ENCODE measurements at regions not wholly inside any gene's neighbourhood (a gene's known extent, or its start where the extent isn't known, plus 50 kb on each side); places are given as distances from the start of the nearest gene placed in this dataset.

DNA sequence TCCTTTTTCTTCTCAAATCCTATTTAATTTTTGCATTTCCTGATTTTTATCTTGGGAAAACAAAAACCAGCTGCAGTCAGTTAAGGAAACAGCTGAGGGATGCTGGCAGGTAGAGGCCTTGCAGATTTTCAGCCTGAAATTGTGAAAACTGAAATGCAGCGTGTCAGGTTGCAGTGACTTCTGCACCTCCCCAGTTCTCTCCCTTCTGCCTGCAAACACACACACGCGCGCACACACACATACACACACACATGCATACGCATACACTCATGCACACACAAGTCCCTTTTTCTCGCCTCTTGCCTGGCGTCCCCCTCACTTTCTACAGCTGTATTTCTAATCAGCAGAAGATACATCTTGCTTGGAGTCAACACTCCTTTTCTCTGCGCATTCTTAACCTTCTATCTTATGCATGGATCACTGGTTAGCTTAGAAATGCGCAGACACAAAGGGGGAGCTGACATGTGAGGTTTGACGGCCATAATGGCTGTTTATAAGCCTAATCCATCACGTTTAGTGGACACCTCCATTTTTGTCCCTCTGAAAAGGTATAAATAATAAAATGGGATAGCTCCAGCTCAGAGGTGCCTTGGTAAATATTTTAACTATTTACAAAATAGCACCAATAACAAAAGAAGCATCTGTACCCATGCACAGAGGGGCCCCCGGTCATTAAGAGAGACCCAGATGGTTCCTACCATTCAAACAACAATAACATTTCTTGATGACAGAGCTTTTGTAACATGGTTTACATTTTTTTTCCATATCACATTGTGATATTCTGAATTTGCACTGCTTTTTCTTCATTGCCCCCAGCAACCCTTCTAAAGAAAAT lies 392.1 kb upstream of the SALL1 start:
- TF ChIP-seq, protein P1, sequence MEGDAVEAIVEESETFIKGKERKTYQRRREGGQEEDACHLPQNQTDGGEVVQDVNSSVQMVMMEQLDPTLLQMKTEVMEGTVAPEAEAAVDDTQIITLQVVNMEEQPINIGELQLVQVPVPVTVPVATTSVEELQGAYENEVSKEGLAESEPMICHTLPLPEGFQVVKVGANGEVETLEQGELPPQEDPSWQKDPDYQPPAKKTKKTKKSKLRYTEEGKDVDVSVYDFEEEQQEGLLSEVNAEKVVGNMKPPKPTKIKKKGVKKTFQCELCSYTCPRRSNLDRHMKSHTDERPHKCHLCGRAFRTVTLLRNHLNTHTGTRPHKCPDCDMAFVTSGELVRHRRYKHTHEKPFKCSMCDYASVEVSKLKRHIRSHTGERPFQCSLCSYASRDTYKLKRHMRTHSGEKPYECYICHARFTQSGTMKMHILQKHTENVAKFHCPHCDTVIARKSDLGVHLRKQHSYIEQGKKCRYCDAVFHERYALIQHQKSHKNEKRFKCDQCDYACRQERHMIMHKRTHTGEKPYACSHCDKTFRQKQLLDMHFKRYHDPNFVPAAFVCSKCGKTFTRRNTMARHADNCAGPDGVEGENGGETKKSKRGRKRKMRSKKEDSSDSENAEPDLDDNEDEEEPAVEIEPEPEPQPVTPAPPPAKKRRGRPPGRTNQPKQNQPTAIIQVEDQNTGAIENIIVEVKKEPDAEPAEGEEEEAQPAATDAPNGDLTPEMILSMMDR (IDR thresholded peaks at IDR 0.05) = no peak
- TF ChIP-seq POLR2A (IDR thresholded peaks at IDR 0.05) = no peak
